Heart left ventricle (tissue), 13 donors: ENCODE measurements at regions not wholly inside any gene's neighbourhood (a gene's known extent, or its start where the extent isn't known, plus 50 kb on each side); places are given as distances from the start of the nearest gene placed in this dataset.

Experiments used
- CTCF ChIP-seq, 12 donors: fragments of 200-600 bp; sonication (generic) in 4 of 12; IDR thresholded peaks; one replicate each; pipeline versions ENCODE4 v1.5.0 to v1.8.0; 2018 to 2022; ENCODE audit warnings: antibody characterized with exemption in 12 of 12, mild to moderate bottlenecking in 5 of 12
- POLR2A ChIP-seq, 2 donors: fragments of 450-650 bp; IDR thresholded peaks; one replicate each; pipeline ENCODE4 v1.6.1; 2017; ENCODE audit warnings: antibody characterized with exemption in 2 of 2, mild to moderate bottlenecking in 2 of 2, moderate library complexity in 2 of 2
- donor health status: ischemic (EF 13 %, LVEDD 7.1; RV severe dilation, severe dysfunction).
- donor health status: DM: no; HTN: yes; CAD: no.
- donor health status: DM: no; HTN: no; CAD: no.
- donor health status: ischemic (EF 25% LVEDD 6.9; RV normal size, moderate dysfunction).
- donor health status: ischemic (EF 25% LVEDD 5.7; RV mildly dilated, moderate dysfunction).
- donor health status: ischemic (EF 35%, LVEDD 5.7; RV mildly dilated, moderate dysfunction).
- donor health status: nonischemic (EF 11% LVEDD 7.7; RV severe dilation, severe dysfunction).
- donor health status: DM: yes; HTN: yes; CAD: no.
- donor health status: PGD.
- donor health status: ischemic (EF 29% LVEDD 5.4; RV normal size, mild dysfunction).
- donor health status: nonischemic (EF 23%, LVEDD 6.1; RV moderate dilation, normal function).

DNA sequence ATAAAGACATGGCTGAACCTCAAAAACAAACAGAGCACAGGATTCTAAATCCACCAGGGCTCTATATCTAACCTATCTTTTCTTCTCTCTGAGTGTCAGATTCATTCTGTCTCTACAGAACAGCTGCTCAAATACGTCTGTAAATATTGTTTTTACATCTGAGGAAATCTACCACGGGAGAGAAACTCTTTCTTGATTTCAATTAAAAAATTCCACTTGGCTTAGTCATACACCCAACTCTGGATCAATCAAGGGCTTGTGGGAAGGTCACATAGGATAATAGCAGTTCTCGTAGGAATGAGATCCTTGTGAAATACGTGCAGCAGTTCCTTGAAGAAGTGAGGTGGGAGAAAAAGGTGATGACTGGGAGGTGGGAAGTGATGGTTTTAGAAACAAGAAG lies 1355.7 kb upstream of the ADGRL2 start:
- TF ChIP-seq CTCF (IDR thresholded peaks at IDR 0.05) (no peak), POLR2A (IDR thresholded peaks at IDR 0.05) (no peak)
